ENCODE measurements at regions not wholly inside any gene's neighbourhood (a gene's known extent, or its start where the extent isn't known, plus 50 kb on each side); places are given as distances from the start of the nearest gene placed in this dataset.

- H3K27ac ChIP-seq: no peak overlapping the region
- H3K4me1 ChIP-seq: no peaks in the 10 kb centered on the region
- H3K4me3 ChIP-seq: no peak overlapping the region
- H3K27me3 ChIP-seq: no peaks in the 10 kb centered on the region
- no peaks in the 10 kb centered on the region for H3K36me3 ChIP-seq
- no peak for ATAC-seq
- peaks cover 0 to 31% of the 10 kb centered on the region in 2 donors for H3K9me3 ChIP-seq
- DNase-seq: no peak
- TF ChIP-seq CTCF (IDR thresholded peaks at IDR 0.05): no peak
- intact Hi-C loops (cut with DNase I): no loop called here
These were observed 69.5 kb downstream of the POLR1D start for GRCh38 chr13:27691207-27691606.

- DNase-seq: no peak
- Histone ChIP-seq H3K27ac (no peak overlapping the region), H3K4me1 (no peaks in the 10 kb centered on the region), H3K4me3 (no peak overlapping the region), H3K36me3 (no peaks in the 10 kb centered on the region), H3K9me3 (peaks cover 0 to 7% of the 10 kb centered on the region in 2 donors), H3K27me3 (no peaks in the 10 kb centered on the region)
- intact Hi-C loops (cut with DNase I): no loop called here
- no peak for TF ChIP-seq CTCF (IDR thresholded peaks at IDR 0.05)
- no peak for ATAC-seq
These were observed 75.0 kb downstream of the POLR1D start for GRCh38 chr13:27696731-27697130.

- no peak for TF ChIP-seq CTCF (IDR thresholded peaks at IDR 0.05)
- ATAC-seq: no peak
- H3K27me3 ChIP-seq: no peaks in the 10 kb centered on the region
- peaks cover 0 to 21% of the 10 kb centered on the region in 2 donors for H3K9me3 ChIP-seq
- intact Hi-C loops (cut with DNase I): no loop called here
- H3K4me3 ChIP-seq: no peak overlapping the region
- DNase-seq: no peak
- no peaks in the 10 kb centered on the region for H3K36me3 ChIP-seq
- H3K27ac ChIP-seq: no peak overlapping the region
- no peaks in the 10 kb centered on the region for H3K4me1 ChIP-seq
These were observed 78.3 kb downstream of the POLR1D start for GRCh38 chr13:27699952-27700351.

- Histone ChIP-seq H3K27ac (no peak overlapping the region), H3K27me3 (no peaks in the 10 kb centered on the region), H3K36me3 (no peaks in the 10 kb centered on the region), H3K4me3 (no peak overlapping the region), H3K4me1 (no peaks in the 10 kb centered on the region), H3K9me3 (peaks cover 0 to 25% of the 10 kb centered on the region in 2 donors)
- ATAC-seq (no peak), DNase-seq (no peak)
- intact Hi-C loops (cut with DNase I): no loop called here
- TF ChIP-seq CTCF (IDR thresholded peaks at IDR 0.05): no peak
These were observed 83.0 kb downstream of the POLR1D start for GRCh38 chr13:27704681-27705080.

GRCh38 chr13:27708325-27708724 is 84.0 kb upstream of the GSX1 start:
- TF ChIP-seq CTCF (IDR thresholded peaks at IDR 0.05): no peak
- ATAC-seq (no peak), DNase-seq (no peak)
- no peak overlapping the region for H3K4me3 ChIP-seq
- H3K4me1 ChIP-seq: no peaks in the 10 kb centered on the region
- H3K9me3 ChIP-seq: peaks cover 0 to 11% of the 10 kb centered on the region in 2 donors
- no peaks in the 10 kb centered on the region for H3K36me3 ChIP-seq
- H3K27me3 ChIP-seq: no peaks in the 10 kb centered on the region
- intact Hi-C loops (cut with DNase I): no loop called here
- H3K27ac ChIP-seq: no peak overlapping the region
